ENCODE measurements at regions not wholly inside any gene's neighbourhood (a gene's known extent, or its start where the extent isn't known, plus 50 kb on each side); places are given as distances from the start of the nearest gene placed in this dataset.

DNA sequence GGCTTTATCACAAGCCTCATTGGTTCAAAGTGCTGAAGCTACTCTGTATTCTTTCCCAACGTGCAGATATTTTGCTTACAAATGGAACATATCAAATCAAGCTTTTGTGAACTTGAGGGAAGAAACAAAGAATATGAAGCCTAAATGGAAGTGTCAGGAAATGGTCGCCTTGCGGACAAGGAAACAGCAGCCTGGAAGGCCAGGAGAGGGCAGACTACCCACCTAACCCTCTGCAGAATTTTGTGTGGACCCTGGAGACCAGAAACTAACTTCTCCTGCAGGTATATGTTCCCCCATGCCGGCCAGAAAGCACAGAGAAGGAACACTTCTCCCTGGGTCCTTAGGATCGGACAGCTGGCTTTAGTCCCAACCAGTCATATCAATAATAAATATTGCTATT, 1425.8 kb downstream of the PCDH7 start:
- Histone ChIP-seq H3K18ac (ENCODE audit: extremely low read depth, low read length) (no peak overlapping the region), H3K27me3 (replicated peaks in 1 of 4; ENCODE audit: control insufficient read depth in 3 of 4, extremely low read depth in 1 of 4, insufficient read depth in 3 of 4, low read length in 3 of 4) (no peaks in the 10 kb centered on the region), H3K56ac (replicated peaks; ENCODE audit: insufficient read length, low read depth, low read length) (no peak overlapping the region), H3K4me2 (ENCODE audit: insufficient read depth in 1 of 2, low read depth in 2 of 2, low read length in 2 of 2) (no peak overlapping the region), H3K4me3 (ENCODE audit: extremely low read depth in 1 of 4, insufficient read depth in 2 of 4, low read depth in 3 of 4, low read length in 4 of 4) (no peak overlapping the region), H2AK5ac (ENCODE audit: low read depth, low read length) (no peak overlapping the region), H4K20me1 (replicated peaks in 1 of 2; ENCODE audit: control insufficient read depth in 1 of 2, insufficient read depth in 2 of 2, low read length in 2 of 2) (no peaks in the 10 kb centered on the region), H3K4ac (replicated peaks; ENCODE audit: insufficient read length, low read depth, low read length) (no peak overlapping the region), H3K9ac (replicated peaks in 1 of 4; ENCODE audit: extremely low read depth in 1 of 4, low read depth in 3 of 4, low read length in 3 of 4) (no peak overlapping the region), H2BK15ac (ENCODE audit: low read length) (no peak overlapping the region), H2BK20ac (ENCODE audit: low read length) (no peak overlapping the region), H3K79me2 (ENCODE audit: control insufficient read depth in 1 of 2, insufficient read depth in 2 of 2, low read length in 2 of 2) (no peaks in the 10 kb centered on the region), H3K23me2 (ENCODE audit: low read depth, low read length) (no peaks in the 10 kb centered on the region), H2AFZ (ENCODE audit: low read length) (peak overlapping the region; percentile 73; the same call in 1 of the 2 replicates), H3K23ac (ENCODE audit: insufficient read length) (no peak overlapping the region), H2BK5ac (ENCODE audit: low read depth, low read length) (no peak overlapping the region), H4K8ac (ENCODE audit: extremely low read depth, insufficient read depth, low read length) (no peak overlapping the region), H3K79me1 (ENCODE audit: low read depth, low read length) (no peaks in the 10 kb centered on the region), H3K27ac (ENCODE audit: low read depth, low read length) (no peak overlapping the region), H3K4me1 (replicated peaks in 1 of 4; ENCODE audit: control insufficient read depth in 3 of 4, insufficient read depth in 4 of 4, low read length in 3 of 4) (no peaks in the 10 kb centered on the region), H2BK120ac (replicated peaks; ENCODE audit: low read depth, low read length) (no peak overlapping the region), H3K9me3 (ENCODE audit: insufficient read depth in 2 of 2, low read depth in 1 of 2, low read length in 1 of 2) (no peaks in the 10 kb centered on the region), H3K36me3 (ENCODE audit: control insufficient read depth in 2 of 4, insufficient read depth in 4 of 4, low read length in 3 of 4) (no peaks in the 10 kb centered on the region; a peak in 1 of 8 replicates), H3K14ac (ENCODE audit: insufficient read length) (no peak overlapping the region), H2BK12ac (ENCODE audit: low read depth, low read length) (no peak overlapping the region), H4K5ac (ENCODE audit: insufficient read length, low read depth, low read length) (no peak overlapping the region), H4K91ac (replicated peaks; ENCODE audit: insufficient read length, low read length) (no peak overlapping the region)
- WGBS, 2 experiments (ENCODE audit: extremely low coverage in 1 of 2, insufficient coverage in 1 of 2, insufficient read length in 1 of 2, insufficient replicate concordance in 2 of 2, low coverage in 1 of 2, low lambda C conversion rate in 2 of 2, missing lambda C conversion rate in 1 of 2): 79% methylated on average over 5 of the region's 5 CpGs; no CpG with 5 or more reads in 1 of the 2 experiments
- ChIA-PET CTCF (ENCODE audit: partially characterized antibody) (interaction anchor here (0.5 to 1.4 kb wide), 6 partner anchors 9 to 375 kb away, joined by 3 to 5 read pairs (median 4); no protein-coding TSS in a partner anchor), POLR2A (ENCODE audit: partially characterized antibody) (no interaction called here)
- DNase-seq (ENCODE audit: low read depth in 1 of 2, low spot score in 2 of 2): no peak
- FAIRE-seq: no peak
- TF ChIP-seq YY1 (IDR thresholded peaks at IDR 0.05; ENCODE audit: low read depth, low read length): peak; percentile 64
- TF ChIP-seq, protein P1, sequence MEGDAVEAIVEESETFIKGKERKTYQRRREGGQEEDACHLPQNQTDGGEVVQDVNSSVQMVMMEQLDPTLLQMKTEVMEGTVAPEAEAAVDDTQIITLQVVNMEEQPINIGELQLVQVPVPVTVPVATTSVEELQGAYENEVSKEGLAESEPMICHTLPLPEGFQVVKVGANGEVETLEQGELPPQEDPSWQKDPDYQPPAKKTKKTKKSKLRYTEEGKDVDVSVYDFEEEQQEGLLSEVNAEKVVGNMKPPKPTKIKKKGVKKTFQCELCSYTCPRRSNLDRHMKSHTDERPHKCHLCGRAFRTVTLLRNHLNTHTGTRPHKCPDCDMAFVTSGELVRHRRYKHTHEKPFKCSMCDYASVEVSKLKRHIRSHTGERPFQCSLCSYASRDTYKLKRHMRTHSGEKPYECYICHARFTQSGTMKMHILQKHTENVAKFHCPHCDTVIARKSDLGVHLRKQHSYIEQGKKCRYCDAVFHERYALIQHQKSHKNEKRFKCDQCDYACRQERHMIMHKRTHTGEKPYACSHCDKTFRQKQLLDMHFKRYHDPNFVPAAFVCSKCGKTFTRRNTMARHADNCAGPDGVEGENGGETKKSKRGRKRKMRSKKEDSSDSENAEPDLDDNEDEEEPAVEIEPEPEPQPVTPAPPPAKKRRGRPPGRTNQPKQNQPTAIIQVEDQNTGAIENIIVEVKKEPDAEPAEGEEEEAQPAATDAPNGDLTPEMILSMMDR (IDR thresholded peaks at IDR 0.05; ENCODE audit: control extremely low read depth in 1 of 3, insufficient read depth in 1 of 3, low read depth in 1 of 3, low read length in 3 of 3): peak; percentile 43 to 64 (median 53)
- TF ChIP-seq RAD21 (IDR thresholded peaks at IDR 0.05 in 1 of 2, conservative IDR thresholded peaks at IDR 0.05 in 1 of 2; ENCODE audit: low read depth in 2 of 2, low read length in 2 of 2): peak; percentile 50 to 64
- no peak for TF ChIP-seq RXRA (IDR thresholded peaks at IDR 0.05; ENCODE audit: insufficient read depth, low read depth, low read length)
